H9 (cell line): ENCODE measurements at regions not wholly inside any gene's neighbourhood (a gene's known extent, or its start where the extent isn't known, plus 50 kb on each side); places are given as distances from the start of the nearest gene placed in this dataset.

Source experiments
- DNase-seq: peaks from one replicate; pipeline ENCODE4 v3.0.0-alpha.2; 2017
- H2AFZ ChIP-seq: one replicate; pipeline ENCODE4 v1.6.1; 2013; ENCODE audit warnings: mild to moderate bottlenecking, low read length, control low read depth, moderate library complexity
- H2AK5ac ChIP-seq: 2 replicates; pipeline ENCODE4 v1.6.1; 2013; ENCODE audit warnings: low read length, control low read depth, mixed read lengths; ENCODE audit not compliant: insufficient read length
- H2BK120ac ChIP-seq: one replicate; pipeline ENCODE4 v1.6.1; 2013; ENCODE audit warnings: low read depth, mild to moderate bottlenecking, low read length, control low read depth, inconsistent platforms; ENCODE audit not compliant: poor library complexity, severe bottlenecking
- H2BK12ac ChIP-seq: 2 replicates; pipeline ENCODE4 v1.6.1; 2013; ENCODE audit warnings: low read length, control low read depth, mixed read lengths, low read depth; ENCODE audit not compliant: insufficient read length
- H2BK15ac ChIP-seq: 2 replicates; pipeline ENCODE4 v1.6.1; 2013; ENCODE audit warnings: low read depth, low read length, control low read depth
- H2BK20ac ChIP-seq: one replicate; pipeline ENCODE4 v1.6.1; 2013; ENCODE audit warnings: low read depth, mild to moderate bottlenecking, low read length, control low read depth, inconsistent platforms; ENCODE audit not compliant: poor library complexity, severe bottlenecking
- H2BK5ac ChIP-seq: 2 replicates; pipeline ENCODE4 v1.6.1; 2013; ENCODE audit warnings: low read length, control low read depth, mixed read lengths; ENCODE audit not compliant: insufficient read length
- H3K14ac ChIP-seq: 2 replicates; pipeline ENCODE4 v1.6.1; 2013; ENCODE audit warnings: low read length, control low read depth; ENCODE audit not compliant: insufficient read depth
- H3K18ac ChIP-seq: 2 replicates; pipeline ENCODE4 v1.6.1; 2013; ENCODE audit warnings: low read depth, mild to moderate bottlenecking, mixed read lengths, low read length, control low read depth; ENCODE audit not compliant: insufficient read length
- H3K23ac ChIP-seq: 2 replicates; pipeline ENCODE4 v1.6.1; 2013; ENCODE audit warnings: low read length, control low read depth, mixed read lengths, low read depth; ENCODE audit not compliant: insufficient read length
- H3K23me2 ChIP-seq: 2 replicates; pipeline ENCODE4 v1.6.1; 2013; ENCODE audit warnings: low read depth, mild to moderate bottlenecking, mixed read lengths, low read length, control low read depth; ENCODE audit not compliant: insufficient read length, poor library complexity, severe bottlenecking
- H3K27ac ChIP-seq: 2 replicates; pipeline ENCODE4 v1.5.1; 2013; ENCODE audit warnings: low read length, control low read depth, mixed read lengths, low read depth; ENCODE audit not compliant: insufficient read length
- H3K27me3 ChIP-seq: 2 replicates; pipeline ENCODE4 v1.6.1; 2013; ENCODE audit warnings: low read length, control low read depth, inconsistent platforms; ENCODE audit not compliant: insufficient read depth
- H3K4ac ChIP-seq: 2 replicates; pipeline ENCODE4 v1.6.1; 2013; ENCODE audit warnings: low read depth, mild to moderate bottlenecking, control low read depth, inconsistent platforms, low read length, moderate library complexity
- H3K4me1 ChIP-seq: 2 replicates; pipeline ENCODE4 v1.6.1; 2013; ENCODE audit warnings: low read length, control low read depth, inconsistent platforms; ENCODE audit not compliant: insufficient read depth
- H3K4me2 ChIP-seq: 2 replicates; pipeline ENCODE4 v1.6.1; 2013; ENCODE audit warnings: low read length, control low read depth, mixed read lengths; ENCODE audit not compliant: insufficient read length, insufficient read depth
- H3K56ac ChIP-seq: 2 replicates; pipeline ENCODE4 v1.6.1; 2013; ENCODE audit warnings: low read depth, mild to moderate bottlenecking, mixed read lengths, low read length, control low read depth; ENCODE audit not compliant: insufficient read length
- H3K79me1 ChIP-seq: 2 replicates; pipeline ENCODE4 v1.6.1; 2013; ENCODE audit warnings: low read depth, mild to moderate bottlenecking, moderate library complexity, low read length, control low read depth, inconsistent platforms; ENCODE audit not compliant: insufficient read depth, poor library complexity, severe bottlenecking
- H3K79me2 ChIP-seq: 2 replicates; pipeline ENCODE4 v1.6.1; 2013; ENCODE audit warnings: low read length, control low read depth, inconsistent platforms; ENCODE audit not compliant: insufficient read depth
- H3K9ac ChIP-seq: 2 replicates; pipeline ENCODE4 v1.6.1; 2013; ENCODE audit warnings: low read length, control low read depth, mixed read lengths; ENCODE audit not compliant: insufficient read length; ENCODE audit errors: extremely low read depth
- H3K9me3 ChIP-seq: one replicate; pipeline ENCODE4 v1.6.1; 2013; ENCODE audit warnings: low read depth, low read length, inconsistent platforms; ENCODE audit not compliant: control insufficient read depth
- H3T11ph ChIP-seq: one replicate; pipeline ENCODE4 v1.6.1; 2013; ENCODE audit warnings: mild to moderate bottlenecking, low read length, control low read depth, inconsistent platforms
- H4K20me1 ChIP-seq: one replicate; pipeline ENCODE4 v1.6.1; 2013; ENCODE audit not compliant: control insufficient read depth, insufficient read length, insufficient read depth
- H4K5ac ChIP-seq: 2 replicates; pipeline ENCODE4 v1.6.1; 2013; ENCODE audit warnings: low read depth, mild to moderate bottlenecking, mixed read lengths, low read length, control low read depth; ENCODE audit not compliant: insufficient read length
- H4K8ac ChIP-seq: replicated peaks from 2 replicates; pipeline ENCODE4 v1.6.1; 2013; ENCODE audit warnings: low read length, control low read depth, mixed read lengths, low read depth; ENCODE audit not compliant: insufficient read length
- H4K91ac ChIP-seq: 2 replicates; pipeline ENCODE4 v1.6.1; 2013; ENCODE audit warnings: low read depth, mild to moderate bottlenecking, moderate library complexity, mixed read lengths, low read length, control low read depth; ENCODE audit not compliant: insufficient read length
- H3K27ac Mint-ChIP-seq, 3 experiments: 2 replicates in 2 of 3; 3 replicates in 1 of 3; pipeline ENCODE4 v1.8.0; 2020 to 2021; ENCODE audit warnings: mixed read lengths in 3 of 3, mild to moderate bottlenecking in 1 of 3, moderate library complexity in 1 of 3
- H3K27me3 Mint-ChIP-seq: 2 replicates; pipeline ENCODE4 v1.8.0; 2021; ENCODE audit warnings: low read depth, mild to moderate bottlenecking, moderate library complexity, mixed read lengths
- H3K36me3 Mint-ChIP-seq, 3 experiments: 2 replicates in 2 of 3; 3 replicates in 1 of 3; pipeline ENCODE4 v1.8.0; 2020 to 2021; ENCODE audit warnings: low read depth in 3 of 3, mixed read lengths in 3 of 3; ENCODE audit not compliant: insufficient read depth in 1 of 3
- H3K4me1 Mint-ChIP-seq, 2 experiments: 2 replicates each; pipeline ENCODE4 v1.8.0; 2020; ENCODE audit warnings: mixed read lengths in 2 of 2
- H3K4me3 Mint-ChIP-seq, 2 experiments: 2 replicates in 1 of 2; 3 replicates in 1 of 2; pipeline ENCODE4 v1.8.0; 2020 to 2021; ENCODE audit warnings: mild to moderate bottlenecking in 2 of 2, mixed read lengths in 2 of 2, moderate library complexity in 1 of 2
- H3K9me3 Mint-ChIP-seq, 2 experiments: 2 replicates in 1 of 2; 3 replicates in 1 of 2; pipeline ENCODE4 v1.8.0; 2020; ENCODE audit warnings: mild to moderate bottlenecking in 2 of 2, mixed read lengths in 2 of 2, moderate library complexity in 1 of 2
- CTCF ChIP-seq: fragments of 200-600 bp; sonication (generic); conservative IDR thresholded peaks from 3 replicates; pipeline ENCODE4 v1.8.0; 2021; ENCODE audit warnings: antibody characterized with exemption, mild to moderate bottlenecking
- WGBS: extraction: QIAGEN DNeasy Blood & Tissue Kit; methylation state at CpG from one replicate; pipeline ENCODE4 v1.1.7; 2013; ENCODE audit warnings: missing lambda C conversion rate, low lambda C conversion rate, mixed read lengths; ENCODE audit not compliant: insufficient read length; ENCODE audit errors: extremely low coverage; 5-methylcytosine and 5-hydroxymethylcytosine counted together

GRCh38 chr2:118779362-118779761, 68.1 kb downstream of the EN1 start:
- Mint-ChIP-seq H3K27ac (no peak overlapping the region), H3K9me3 (peaks cover 0 to 5% of the 10 kb centered on the region in 2 experiments; a peak in 1 of 5 replicates), H3K4me1 (peaks cover 4 to 7% of the 10 kb centered on the region in 2 experiments), H3K27me3 (peaks cover 55% of the 10 kb centered on the region), H3K36me3 (no peaks in the 10 kb centered on the region; a peak in 1 of 7 replicates), H3K4me3 (no peak overlapping the region)
- Histone ChIP-seq H3T11ph (no peak overlapping the region), H2BK15ac (no peak overlapping the region), H3K4ac (no peak overlapping the region), H3K14ac (no peak overlapping the region), H3K4me1 (no peaks in the 10 kb centered on the region), H4K8ac (no peak overlapping the region), H3K79me1 (no peaks in the 10 kb centered on the region), H3K56ac (no peak overlapping the region), H3K18ac (no peak overlapping the region), H3K23ac (no peak overlapping the region), H3K9ac (no peak overlapping the region), H3K9me3 (no peaks in the 10 kb centered on the region), H2BK5ac (no peak overlapping the region), H2BK20ac (no peak overlapping the region), H2AK5ac (no peak overlapping the region), H4K91ac (no peak overlapping the region), H4K5ac (no peak overlapping the region), H3K4me2 (no peak overlapping the region), H2AFZ (no peak overlapping the region), H3K27ac (no peak overlapping the region), H2BK12ac (no peak overlapping the region), H3K27me3 (peaks cover 2% of the 10 kb centered on the region; the same call in 1 of the 2 replicates), H2BK120ac (no peak overlapping the region), H3K23me2 (peaks cover 6% of the 10 kb centered on the region), H4K20me1 (no peaks in the 10 kb centered on the region), H3K79me2 (no peaks in the 10 kb centered on the region)
- TF ChIP-seq CTCF, result no peak
- no peak for DNase-seq
- no CpG with 5 or more reads among the region's 1 CpG for WGBS
